Adrenal gland (tissue), 5 donors: ENCODE measurements at regions not wholly inside any gene's neighbourhood (a gene's known extent, or its start where the extent isn't known, plus 50 kb on each side); places are given as distances from the start of the nearest gene placed in this dataset.

ENCODE experiments used
- POLR2A ChIP-seq, 2 donors: fragments of 450-650 bp; IDR thresholded peaks; one replicate each; pipeline ENCODE4 v1.6.1; 2017; ENCODE audit warnings: antibody characterized with exemption in 2 of 2, mild to moderate bottlenecking in 2 of 2, moderate library complexity in 1 of 2
- TF ChIP-seq, protein P1 (sequence below), 6 experiments: fragments of 450-650 bp in 4 of 6; fragments of 200-600 bp in 2 of 6; sonication (generic) in 1 of 6; IDR thresholded peaks; 1 replicate in 5 of 6; 2 replicates in 1 of 6; pipeline versions ENCODE4 v1.5.1 to v1.8.0; 2016 to 2021; ENCODE audit warnings: antibody characterized with exemption in 6 of 6, mild to moderate bottlenecking in 2 of 6, moderate library complexity in 1 of 6
- donor health status: DM: no; HTN: no; CAD: no.

DNA sequence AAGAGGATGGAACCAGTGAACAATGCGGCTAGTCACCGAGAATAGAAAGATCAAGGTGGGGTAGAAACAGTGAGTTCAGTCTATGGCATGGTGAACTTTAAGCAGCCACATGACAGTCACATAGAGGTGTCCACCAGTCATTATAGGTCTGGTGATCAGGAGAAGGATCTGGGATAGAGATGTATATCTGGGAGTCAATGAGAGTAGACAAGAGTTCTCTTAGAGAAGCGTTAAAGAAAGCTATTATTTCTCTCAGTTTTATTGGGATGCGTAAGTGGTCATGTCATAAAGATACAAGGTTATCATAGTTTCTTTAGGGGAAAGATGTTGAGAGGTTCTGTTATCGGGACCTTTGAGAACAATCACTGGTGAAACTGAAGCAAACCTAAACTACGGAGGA is 136.1 kb upstream of the SLC38A2 start:
- no peak for TF ChIP-seq POLR2A (IDR thresholded peaks at IDR 0.05)
- TF ChIP-seq, protein P1, sequence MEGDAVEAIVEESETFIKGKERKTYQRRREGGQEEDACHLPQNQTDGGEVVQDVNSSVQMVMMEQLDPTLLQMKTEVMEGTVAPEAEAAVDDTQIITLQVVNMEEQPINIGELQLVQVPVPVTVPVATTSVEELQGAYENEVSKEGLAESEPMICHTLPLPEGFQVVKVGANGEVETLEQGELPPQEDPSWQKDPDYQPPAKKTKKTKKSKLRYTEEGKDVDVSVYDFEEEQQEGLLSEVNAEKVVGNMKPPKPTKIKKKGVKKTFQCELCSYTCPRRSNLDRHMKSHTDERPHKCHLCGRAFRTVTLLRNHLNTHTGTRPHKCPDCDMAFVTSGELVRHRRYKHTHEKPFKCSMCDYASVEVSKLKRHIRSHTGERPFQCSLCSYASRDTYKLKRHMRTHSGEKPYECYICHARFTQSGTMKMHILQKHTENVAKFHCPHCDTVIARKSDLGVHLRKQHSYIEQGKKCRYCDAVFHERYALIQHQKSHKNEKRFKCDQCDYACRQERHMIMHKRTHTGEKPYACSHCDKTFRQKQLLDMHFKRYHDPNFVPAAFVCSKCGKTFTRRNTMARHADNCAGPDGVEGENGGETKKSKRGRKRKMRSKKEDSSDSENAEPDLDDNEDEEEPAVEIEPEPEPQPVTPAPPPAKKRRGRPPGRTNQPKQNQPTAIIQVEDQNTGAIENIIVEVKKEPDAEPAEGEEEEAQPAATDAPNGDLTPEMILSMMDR (IDR thresholded peaks at IDR 0.05) = no peak
